SK-N-SH (cell line): ENCODE measurements at regions not wholly inside any gene's neighbourhood (a gene's known extent, or its start where the extent isn't known, plus 50 kb on each side); places are given as distances from the start of the nearest gene placed in this dataset.
"Not testable (repeated sequence)": the region's sequence is repeated elsewhere in the genome, so short reads cannot be mapped to it uniquely, and the experiment has no call there.

ENCODE experiments used
- CTCF ChIP-seq: fragments of 200-600 bp; sonication (generic); IDR thresholded peaks from 2 replicates; pipeline ENCODE4 v1.6.1; 2017; ENCODE audit warnings: antibody characterized with exemption, mild to moderate bottlenecking, moderate library complexity
- EZH2phosphoT487 ChIP-seq: fragments of 200-600 bp; sonication (generic); IDR thresholded peaks from 2 replicates; pipeline ENCODE4 v1.6.1; 2017; ENCODE audit warnings: low read depth, mixed run types, mild to moderate bottlenecking, antibody characterized with exemption, moderate library complexity, borderline replicate concordance
- FOXM1 ChIP-seq: IDR thresholded peaks from 2 replicates; pipeline ENCODE4 v1.4.0; 2012; ENCODE audit warnings: low read depth, mild to moderate bottlenecking
- GABPA ChIP-seq: IDR thresholded peaks from 2 replicates; pipeline ENCODE4 v1.4.0; 2012; ENCODE audit warnings: low read depth, mild to moderate bottlenecking
- MXI1 ChIP-seq: IDR thresholded peaks from 2 replicates; pipeline ENCODE4 v1.6.1; 2012; ENCODE audit warnings: mild to moderate bottlenecking, low read depth, low read length, improper control_type of control experiment
- NFIC ChIP-seq: IDR thresholded peaks from 2 replicates; pipeline ENCODE4 v1.4.0; 2012; ENCODE audit warnings: borderline replicate concordance
- POLR2AphosphoS5 ChIP-seq: IDR thresholded peaks from 2 replicates; pipeline ENCODE4 v1.6.1; 2012; ENCODE audit warnings: low read depth, low read length
- RAD21 ChIP-seq: IDR thresholded peaks from 2 replicates; pipeline ENCODE4 v1.6.1; 2012; ENCODE audit warnings: mild to moderate bottlenecking, low read length
- RCOR1 ChIP-seq: fragments of 150-350 bp; IDR thresholded peaks from 2 replicates; pipeline ENCODE4 v1.6.1; 2017; ENCODE audit warnings: antibody characterized with exemption, low read length
- REST ChIP-seq: IDR thresholded peaks from 2 replicates; pipeline ENCODE4 v1.6.1; 2012; ENCODE audit warnings: mild to moderate bottlenecking, low read depth, low read length, moderate library complexity
- SIN3A ChIP-seq: IDR thresholded peaks from 2 replicates; pipeline ENCODE4 v1.6.1; 2012; ENCODE audit warnings: low read depth, mild to moderate bottlenecking, low read length, moderate library complexity, borderline replicate concordance
- TAF1 ChIP-seq: IDR thresholded peaks from 2 replicates; pipeline ENCODE4 v1.6.1; 2012; ENCODE audit warnings: low read depth, mild to moderate bottlenecking, low read length, moderate library complexity, borderline replicate concordance
- USF2 ChIP-seq: fragments of 150-350 bp; IDR thresholded peaks from 2 replicates; pipeline ENCODE4 v1.6.1; 2017; ENCODE audit warnings: antibody characterized with exemption, low read length, low read depth, borderline replicate concordance

GRCh38 chr7:155397758-155398714 is 59.9 kb upstream of the EN2 start:
- TF ChIP-seq POLR2AphosphoS5, CTCF, GABPA, SIN3A, REST, FOXM1, EZH2phosphoT487, RCOR1, TAF1, USF2, RAD21, MXI1, NFIC: not testable (repeated sequence)
